H1 (cell line): ENCODE measurements at regions not wholly inside any gene's neighbourhood (a gene's known extent, or its start where the extent isn't known, plus 50 kb on each side); places are given as distances from the start of the nearest gene placed in this dataset.
A peak's percentile ranks its signal among the peaks of the same experiment; 100 is the strongest.

ENCODE experiments used
- CTCF ChIA-PET: fragments of 300-600 bp; sonication (Branson Sonifier 250); formaldehyde crosslinking; loops from one replicate; lab custom pipeline; 2021; ENCODE audit not compliant: partially characterized antibody; lab: Charles Lee
- POLR2A ChIA-PET: fragments of 300-600 bp; sonication (Branson Sonifier 250); formaldehyde crosslinking; loops from one replicate; lab custom pipeline; 2021; ENCODE audit warnings: inconsistent platforms; ENCODE audit not compliant: partially characterized antibody; lab: Charles Lee
- DNase-seq, 2 experiments: peaks; one replicate each; pipeline versions ENCODE4 v3.0.0 to v3.0.0-alpha.2; 2010 to 2022; ENCODE audit warnings: low spot score in 2 of 2, low read depth in 1 of 2, mixed read lengths in 1 of 2
- FAIRE-seq: peaks from 2 replicates; lab custom pipeline; 2011; peaks lifted over from hg19 to GRCh38; lab: Jason Lieb, UNC
- H2AFZ ChIP-seq: 2 replicates; pipeline ENCODE4 v1.8.1; 2012; ENCODE audit warnings: low read length, inconsistent platforms
- H2AK5ac ChIP-seq: 2 replicates; pipeline ENCODE4 v1.6.1; 2013; ENCODE audit warnings: low read depth, low read length
- H2BK120ac ChIP-seq: replicated peaks from 2 replicates; pipeline ENCODE3; 2013; ENCODE audit warnings: low read depth, low read length, inconsistent platforms
- H2BK12ac ChIP-seq: 2 replicates; pipeline ENCODE4 v1.6.1; 2013; ENCODE audit warnings: low read depth, low read length
- H2BK15ac ChIP-seq: 2 replicates; pipeline ENCODE4 v1.6.1; 2013; ENCODE audit warnings: low read length
- H2BK20ac ChIP-seq: 2 replicates; pipeline ENCODE4 v1.6.1; 2013; ENCODE audit warnings: low read length
- H2BK5ac ChIP-seq: 2 replicates; pipeline ENCODE4 v1.6.1; 2013; ENCODE audit warnings: low read depth, low read length
- H3K14ac ChIP-seq: 2 replicates; pipeline ENCODE4 v1.6.1; 2013; ENCODE audit warnings: inconsistent platforms; ENCODE audit not compliant: insufficient read length
- H3K18ac ChIP-seq: 2 replicates; pipeline ENCODE4 v1.6.1; 2013; ENCODE audit warnings: low read length; ENCODE audit errors: extremely low read depth
- H3K23ac ChIP-seq: 2 replicates; pipeline ENCODE4 v1.6.1; 2013; ENCODE audit warnings: inconsistent platforms; ENCODE audit not compliant: insufficient read length
- H3K23me2 ChIP-seq: 2 replicates; pipeline ENCODE4 v1.6.1; 2013; ENCODE audit warnings: low read depth, low read length
- H3K27ac ChIP-seq: 2 replicates; pipeline ENCODE4 v1.6.1; 2011; ENCODE audit warnings: low read depth, low read length, inconsistent platforms
- H3K27me3 ChIP-seq, 4 experiments: replicated peaks in 1 of 4; 1 replicate in 1 of 4; 2 replicates in 3 of 4; pipeline versions ENCODE4 v1.6.1 to v1.8.1; 2011 to 2013; ENCODE audit warnings: low read length in 3 of 4, mild to moderate bottlenecking in 3 of 4, inconsistent platforms in 2 of 4, mixed read lengths in 2 of 4, moderate library complexity in 1 of 4; ENCODE audit not compliant: control insufficient read depth in 3 of 4, insufficient read depth in 3 of 4; ENCODE audit errors: extremely low read depth in 1 of 4
- H3K36me3 ChIP-seq, 4 experiments: 2 replicates each; pipeline versions ENCODE4 v1.6.1 to v1.8.1; 2011 to 2013; ENCODE audit warnings: mild to moderate bottlenecking in 4 of 4, low read length in 3 of 4, moderate library complexity in 2 of 4, control low read depth in 1 of 4, inconsistent platforms in 1 of 4; ENCODE audit not compliant: insufficient read depth in 4 of 4, control insufficient read depth in 2 of 4
- H3K4ac ChIP-seq: replicated peaks from 2 replicates; pipeline ENCODE3; 2013; ENCODE audit warnings: low read length, low read depth, mixed read lengths, inconsistent platforms; ENCODE audit not compliant: insufficient read length
- H3K4me1 ChIP-seq, 4 experiments: replicated peaks in 1 of 4; 1 replicate in 1 of 4; 2 replicates in 3 of 4; pipeline versions ENCODE4 v1.6.1 to v1.8.1; 2011 to 2013; ENCODE audit warnings: low read length in 3 of 4, inconsistent platforms in 2 of 4, mixed read lengths in 1 of 4; ENCODE audit not compliant: insufficient read depth in 4 of 4, control insufficient read depth in 3 of 4
- H3K4me2 ChIP-seq, 2 experiments: 2 replicates each; pipeline versions ENCODE4 v1.6.1 to v1.8.1; 2011 to 2013; ENCODE audit warnings: low read depth in 2 of 2, low read length in 2 of 2, control low read depth in 1 of 2, inconsistent platforms in 1 of 2, mild to moderate bottlenecking in 1 of 2; ENCODE audit not compliant: insufficient read depth in 1 of 2
- H3K4me3 ChIP-seq, 4 experiments: fragments of 200-600, 300-600 bp in 1 of 4; sonication (generic), shearing (Covaris generic), sonication (Bioruptor Twin) in 1 of 4; 2 replicates each; pipeline versions ENCODE4 v1.5.1 to v1.8.1; 2011 to 2016; ENCODE audit warnings: low read length in 4 of 4, low read depth in 3 of 4, control low read depth in 2 of 4, inconsistent platforms in 2 of 4, mild to moderate bottlenecking in 2 of 4, mixed read lengths in 1 of 4, moderate library complexity in 1 of 4; ENCODE audit not compliant: insufficient read depth in 2 of 4; ENCODE audit errors: extremely low read depth in 1 of 4
- H3K56ac ChIP-seq: replicated peaks from 2 replicates; pipeline ENCODE3; 2013; ENCODE audit warnings: low read depth, mild to moderate bottlenecking, mixed read lengths, low read length, inconsistent platforms; ENCODE audit not compliant: insufficient read length
- H3K79me1 ChIP-seq: 2 replicates; pipeline ENCODE4 v1.6.1; 2013; ENCODE audit warnings: low read depth, low read length, control low read depth
- H3K79me2 ChIP-seq, 2 experiments: 2 replicates each; pipeline versions ENCODE4 v1.6.1 to v1.8.1; 2012 to 2013; ENCODE audit warnings: low read length in 2 of 2, mild to moderate bottlenecking in 2 of 2, inconsistent platforms in 1 of 2; ENCODE audit not compliant: insufficient read depth in 2 of 2, control insufficient read depth in 1 of 2
- H3K9ac ChIP-seq, 4 experiments: replicated peaks in 1 of 4; 1 replicate in 1 of 4; 2 replicates in 3 of 4; pipeline versions ENCODE4 v1.6.1 to v1.8.1; 2011 to 2013; ENCODE audit warnings: low read depth in 3 of 4, low read length in 3 of 4, control low read depth in 2 of 4, mild to moderate bottlenecking in 2 of 4, moderate library complexity in 2 of 4, inconsistent platforms in 1 of 4; ENCODE audit errors: extremely low read depth in 1 of 4
- H3K9me3 ChIP-seq, 2 experiments: 2 replicates each; pipeline versions ENCODE4 v1.6.1 to v1.8.1; 2012 to 2013; ENCODE audit warnings: mild to moderate bottlenecking in 2 of 2, moderate library complexity in 2 of 2, control low read depth in 1 of 2, inconsistent platforms in 1 of 2, low read depth in 1 of 2, low read length in 1 of 2, mixed read lengths in 1 of 2; ENCODE audit not compliant: insufficient read depth in 2 of 2
- H4K20me1 ChIP-seq, 2 experiments: replicated peaks in 1 of 2; 2 replicates each; pipeline versions ENCODE3 to v1.8.1; 2011 to 2013; ENCODE audit warnings: inconsistent platforms in 2 of 2, low read length in 2 of 2, mild to moderate bottlenecking in 1 of 2; ENCODE audit not compliant: insufficient read depth in 2 of 2, control insufficient read depth in 1 of 2
- H4K5ac ChIP-seq: 2 replicates; pipeline ENCODE4 v1.6.1; 2013; ENCODE audit warnings: low read length, low read depth, mixed read lengths, inconsistent platforms; ENCODE audit not compliant: insufficient read length
- H4K8ac ChIP-seq: 2 replicates; pipeline ENCODE4 v1.8.0; 2013; ENCODE audit warnings: mild to moderate bottlenecking, moderate library complexity, low read length, inconsistent platforms; ENCODE audit not compliant: insufficient read depth; ENCODE audit errors: extremely low read depth
- H4K91ac ChIP-seq: replicated peaks from 2 replicates; pipeline ENCODE3; 2013; ENCODE audit warnings: low read length, mixed read lengths, inconsistent platforms; ENCODE audit not compliant: insufficient read length
- CEBPB ChIP-seq: IDR thresholded peaks from 2 replicates; pipeline ENCODE4 v1.6.1; 2012; ENCODE audit warnings: low read depth, low read length
- EGR1 ChIP-seq: IDR thresholded peaks from 2 replicates; pipeline ENCODE4 v1.6.1; 2011; ENCODE audit warnings: low read depth, low read length, borderline replicate concordance
- EP300 ChIP-seq, 2 experiments: IDR thresholded peaks; 1 replicate in 1 of 2; 2 replicates in 1 of 2; pipeline ENCODE4 v1.6.1; 2011 to 2012; ENCODE audit warnings: low read depth in 2 of 2, low read length in 2 of 2, mild to moderate bottlenecking in 2 of 2, borderline replicate concordance in 1 of 2, inconsistent platforms in 1 of 2, moderate library complexity in 1 of 2
- EZH2 ChIP-seq: fragments of 200-600 bp; sonication (generic); IDR thresholded peaks from 2 replicates; pipeline ENCODE4 v1.7.1; 2012; ENCODE audit warnings: low read depth, mild to moderate bottlenecking, moderate library complexity, low read length, inconsistent platforms; ENCODE audit not compliant: severe bottlenecking
- GTF2F1 ChIP-seq: IDR thresholded peaks from 2 replicates; pipeline ENCODE4 v1.6.1; 2012; ENCODE audit warnings: low read depth, low read length, improper control_type of control experiment, borderline replicate concordance
- HDAC2 ChIP-seq, 2 experiments: fragments of 300-600 bp in 1 of 2; sonication (generic) in 1 of 2; IDR thresholded peaks; 2 replicates each; pipeline ENCODE4 v1.6.1; 2011 to 2012; ENCODE audit warnings: low read depth in 2 of 2, low read length in 2 of 2, mild to moderate bottlenecking in 2 of 2, moderate library complexity in 2 of 2, borderline replicate concordance in 1 of 2, inconsistent platforms in 1 of 2
- JUN ChIP-seq: IDR thresholded peaks from 2 replicates; pipeline ENCODE4 v1.6.1; 2011; ENCODE audit warnings: low read depth, mild to moderate bottlenecking, improper control_type of control experiment, low read length
- KDM1A ChIP-seq: fragments of 200-600, 300-600 bp; sonication (generic); IDR thresholded peaks from 2 replicates; pipeline ENCODE4 v1.7.1; 2016; ENCODE audit warnings: mild to moderate bottlenecking, low read length, borderline replicate concordance
- MAFK ChIP-seq: IDR thresholded peaks from 2 replicates; pipeline ENCODE4 v1.6.1; 2012; ENCODE audit warnings: low read depth, mild to moderate bottlenecking, improper control_type of control experiment, low read length
- NRF1 ChIP-seq: IDR thresholded peaks from 2 replicates; pipeline ENCODE4 v1.6.1; 2011; ENCODE audit warnings: mild to moderate bottlenecking, low read depth, low read length, improper control_type of control experiment
- POLR2A ChIP-seq, 2 experiments: IDR thresholded peaks; 1 replicate in 1 of 2; 2 replicates in 1 of 2; pipeline ENCODE4 v1.6.1; 2011; ENCODE audit warnings: low read depth in 2 of 2, low read length in 2 of 2, mild to moderate bottlenecking in 2 of 2; ENCODE audit errors: control extremely low read depth in 1 of 2
- POU5F1 ChIP-seq: IDR thresholded peaks from 2 replicates; pipeline ENCODE4 v1.6.1; 2011; ENCODE audit warnings: low read depth, mild to moderate bottlenecking, low read length, moderate library complexity
- SIX5 ChIP-seq: IDR thresholded peaks from 2 replicates; pipeline ENCODE4 v1.6.1; 2011; ENCODE audit warnings: mild to moderate bottlenecking, low read depth, low read length
- SP1 ChIP-seq: IDR thresholded peaks from 2 replicates; pipeline ENCODE4 v1.6.1; 2011; ENCODE audit warnings: low read depth, low read length
- ZNF274 ChIP-seq: IDR thresholded peaks from 2 replicates; pipeline ENCODE4 v1.7.0; 2012; ENCODE audit warnings: low read length, borderline replicate concordance; ENCODE audit errors: extremely low read depth
- WGBS, 2 experiments: shearing (Covaris generic) in 1 of 2; methylation state at CpG; one replicate each; pipeline versions ENCODE4 v1.1.6 to v1.1.7; 2013 to 2015; ENCODE audit warnings: low lambda C conversion rate in 2 of 2, mixed read lengths in 2 of 2, inconsistent platforms in 1 of 2, low coverage in 1 of 2, missing lambda C conversion rate in 1 of 2; ENCODE audit not compliant: insufficient replicate concordance in 2 of 2, insufficient coverage in 1 of 2, insufficient read length in 1 of 2; ENCODE audit errors: extremely low coverage in 1 of 2, missing lambda C conversion rate in 1 of 2; 5-methylcytosine and 5-hydroxymethylcytosine counted together

DNA sequence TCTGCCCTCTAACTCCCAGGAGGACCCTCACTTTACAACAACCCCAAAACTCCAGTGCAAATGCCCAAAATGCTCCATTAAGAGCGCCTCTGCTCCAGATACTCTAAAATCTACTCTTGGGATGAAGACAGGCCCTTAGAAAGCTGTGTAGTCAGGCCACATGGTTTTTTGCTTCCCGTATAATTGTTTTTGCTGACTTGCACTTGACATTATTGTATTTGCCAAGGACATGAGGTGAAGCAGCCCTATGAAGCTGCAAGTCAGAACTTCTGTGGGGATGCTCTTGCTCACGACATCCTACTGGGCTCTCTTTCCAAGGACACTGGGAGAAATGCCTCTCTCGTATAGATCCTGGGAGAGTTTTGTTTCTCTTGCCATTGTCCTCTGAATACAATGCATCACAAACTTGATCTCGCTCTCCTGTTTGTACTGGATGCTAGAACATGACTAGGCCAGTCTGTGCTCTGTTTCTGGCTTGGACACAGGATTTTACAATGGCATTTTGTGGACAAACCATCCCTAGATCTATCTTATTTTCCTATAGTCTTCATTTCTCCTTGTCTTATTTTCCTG, 177.2 kb upstream of the DTNBP1 start:
- TF ChIP-seq HDAC2 (IDR thresholded peaks at IDR 0.05; ENCODE audit: borderline replicate concordance in 1 of 2, low read depth in 2 of 2, low read length in 2 of 2): no peak
- no peak for TF ChIP-seq CEBPB
- no peak for TF ChIP-seq EP300 (IDR thresholded peaks at IDR 0.05; ENCODE audit: borderline replicate concordance in 1 of 2, low read depth in 2 of 2, low read length in 2 of 2)
- TF ChIP-seq POU5F1: no peak
- TF ChIP-seq MAFK: no peak
- TF ChIP-seq SIX5: no peak
- no peak for TF ChIP-seq POLR2A (IDR thresholded peaks at IDR 0.05; ENCODE audit: control extremely low read depth in 1 of 2, low read depth in 2 of 2, low read length in 2 of 2)
- no peak for TF ChIP-seq JUN
- TF ChIP-seq EZH2: no peak
- no peak for TF ChIP-seq EGR1
- TF ChIP-seq GTF2F1: no peak
- no peak for TF ChIP-seq NRF1
- no peak for TF ChIP-seq SP1
- no peak for TF ChIP-seq ZNF274
- no peak for TF ChIP-seq KDM1A
- 92% methylated on average over 5 of the region's 5 CpGs; no CpG with 5 or more reads in 1 of the 2 experiments for WGBS, 2 experiments

More for the DNA sequence above, 177.2 kb upstream of the DTNBP1 start:
- H3K9ac ChIP-seq: no peak overlapping the region
- H3K36me3 ChIP-seq: no peaks in the 10 kb centered on the region
- no peak overlapping the region for H3K56ac ChIP-seq
- FAIRE-seq: no peak
- no peak overlapping the region for H2BK12ac ChIP-seq
- H2BK5ac ChIP-seq: no peak overlapping the region
- no peak overlapping the region for H3K14ac ChIP-seq
- ChIA-PET POLR2A (no interaction called here), CTCF (interaction anchor here (1.6 kb wide), 1 partner anchor 24 kb away, joined by 3 read pairs; no protein-coding TSS in a partner anchor)
- H4K91ac ChIP-seq: no peak overlapping the region
- H4K20me1 ChIP-seq: no peaks in the 10 kb centered on the region
- no peak overlapping the region for H2BK120ac ChIP-seq
- no peaks in the 10 kb centered on the region for H3K23me2 ChIP-seq
- no peak overlapping the region for H4K8ac ChIP-seq
- peak overlapping the region; percentile 77; the same call in 1 of the 2 replicates for H2AFZ ChIP-seq
- H3K4me3 ChIP-seq: no peak overlapping the region
- H3K4me2 ChIP-seq: no peak overlapping the region
- no peak overlapping the region for H2AK5ac ChIP-seq
- no peak overlapping the region for H3K18ac ChIP-seq
- H3K23ac ChIP-seq: no peak overlapping the region
- peaks cover 0 to 4% (median 0%) of the 10 kb centered on the region in 4 experiments; a peak in 1 of 7 replicates for H3K4me1 ChIP-seq
- H3K27ac ChIP-seq: no peak overlapping the region
- no peaks in the 10 kb centered on the region for H3K79me1 ChIP-seq
- H3K9me3 ChIP-seq: no peaks in the 10 kb centered on the region
- no peak overlapping the region for H2BK15ac ChIP-seq
- no peak overlapping the region for H2BK20ac ChIP-seq
- H3K79me2 ChIP-seq: no peaks in the 10 kb centered on the region
- no peak overlapping the region for H4K5ac ChIP-seq
- H3K4ac ChIP-seq: no peak overlapping the region
- H3K27me3 ChIP-seq: no peaks in the 10 kb centered on the region
- no peak for DNase-seq
